Retinal pigment epithelial cell (primary cell): ENCODE measurements at regions not wholly inside any gene's neighbourhood (a gene's known extent, or its start where the extent isn't known, plus 50 kb on each side); places are given as distances from the start of the nearest gene placed in this dataset.
"Not testable (repeated sequence)": the region's sequence is repeated elsewhere in the genome, so short reads cannot be mapped to it uniquely, and the experiment has no call there.

Experiments
- DNase-seq: peaks from one replicate; pipeline ENCODE4 v3.0.0-alpha.2; 2010; ENCODE audit warnings: low read depth
- H3K4me3 ChIP-seq: 2 replicates; pipeline ENCODE4 v1.5.1; 2011; ENCODE audit warnings: mild to moderate bottlenecking, low read length, control low read depth, moderate library complexity
- CTCF ChIP-seq: conservative IDR thresholded peaks from 2 replicates; pipeline ENCODE4 v1.5.1; 2011; ENCODE audit warnings: low read depth, low read length, control low read depth, inconsistent platforms

- peak; percentile 86 for DNase-seq
- TF ChIP-seq CTCF: no peak
- H3K4me3 ChIP-seq: no peak overlapping the region
These were observed 195.7 kb upstream of the TMEFF2 start for GRCh38 chr2:192390401-192390800.

GRCh38 chr2:192384191-192384590 is 189.5 kb upstream of the TMEFF2 start:
- not testable (repeated sequence) for DNase-seq

GRCh38 chr2:192381082-192381481 is 186.3 kb upstream of the TMEFF2 start:
- no peak overlapping the region for H3K4me3 ChIP-seq
- TF ChIP-seq CTCF: no peak
- no peak for DNase-seq

More at GRCh38 chr2:192384191-192384590, 189.5 kb upstream of the TMEFF2 start:
- not testable (repeated sequence) for H3K4me3 ChIP-seq

- no peak for DNase-seq
- no peak overlapping the region for H3K4me3 ChIP-seq
- no peak for TF ChIP-seq CTCF
These were observed 185.0 kb upstream of the TMEFF2 start for GRCh38 chr2:192379736-192380135.

- no peak for DNase-seq
- TF ChIP-seq CTCF: no peak
- H3K4me3 ChIP-seq: no peak overlapping the region
These were observed 182.4 kb upstream of the TMEFF2 start for GRCh38 chr2:192377173-192377572.

GRCh38 chr2:192373754-192374153 is 179.0 kb upstream of the TMEFF2 start:
- H3K4me3 ChIP-seq: no peak overlapping the region
- no peak for TF ChIP-seq CTCF
- DNase-seq: peak; percentile 90

GRCh38 chr2:192373221-192373620 is 178.5 kb upstream of the TMEFF2 start:
- no peak overlapping the region for H3K4me3 ChIP-seq
- peak; percentile 61 for DNase-seq
- TF ChIP-seq CTCF: no peak

GRCh38 chr2:192369969-192370368 is 175.2 kb upstream of the TMEFF2 start:
- no peak for TF ChIP-seq CTCF
- H3K4me3 ChIP-seq: no peak overlapping the region

More at GRCh38 chr2:192369969-192370368, 175.2 kb upstream of the TMEFF2 start:
- no peak for DNase-seq
